22Rv1 (cell line): ENCODE measurements at regions not wholly inside any gene's neighbourhood (a gene's known extent, or its start where the extent isn't known, plus 50 kb on each side); places are given as distances from the start of the nearest gene placed in this dataset.

Source experiments
- H3K27ac ChIP-seq: fragments of 450-650 bp; 2 replicates; pipeline ENCODE4 v1.5.1; 2017
- ZFX ChIP-seq: fragments of 450-650 bp; IDR thresholded peaks from 2 replicates; pipeline ENCODE4 v1.6.1; 2017; ENCODE audit warnings: antibody characterized with exemption, borderline replicate concordance
- TF ChIP-seq, protein P1 (sequence below): fragments of 450-650 bp; IDR thresholded peaks from 2 replicates; pipeline ENCODE4 v1.5.1; 2017; ENCODE audit warnings: mild to moderate bottlenecking

DNA sequence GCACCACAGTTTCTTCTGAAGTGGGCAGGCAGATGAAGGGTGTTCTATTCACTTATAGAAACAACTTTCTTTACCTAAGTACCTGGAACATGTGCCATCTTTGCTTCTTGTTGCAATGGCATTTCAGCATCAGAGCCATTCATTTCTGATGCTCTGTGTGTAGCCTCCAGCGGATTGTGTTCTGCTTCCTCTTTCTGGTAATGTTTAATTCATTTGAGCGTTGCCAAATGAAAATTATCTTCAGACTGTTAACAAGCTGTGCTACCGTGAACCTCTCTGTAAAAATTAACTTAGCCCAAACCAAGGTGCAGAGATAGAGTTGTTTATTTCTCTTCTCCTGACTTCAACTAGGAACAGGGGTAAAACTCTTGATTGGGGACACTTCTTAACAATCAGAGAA lies 302.0 kb downstream of the EDEM1 start:
- no peak for TF ChIP-seq ZFX
- TF ChIP-seq, protein P1, sequence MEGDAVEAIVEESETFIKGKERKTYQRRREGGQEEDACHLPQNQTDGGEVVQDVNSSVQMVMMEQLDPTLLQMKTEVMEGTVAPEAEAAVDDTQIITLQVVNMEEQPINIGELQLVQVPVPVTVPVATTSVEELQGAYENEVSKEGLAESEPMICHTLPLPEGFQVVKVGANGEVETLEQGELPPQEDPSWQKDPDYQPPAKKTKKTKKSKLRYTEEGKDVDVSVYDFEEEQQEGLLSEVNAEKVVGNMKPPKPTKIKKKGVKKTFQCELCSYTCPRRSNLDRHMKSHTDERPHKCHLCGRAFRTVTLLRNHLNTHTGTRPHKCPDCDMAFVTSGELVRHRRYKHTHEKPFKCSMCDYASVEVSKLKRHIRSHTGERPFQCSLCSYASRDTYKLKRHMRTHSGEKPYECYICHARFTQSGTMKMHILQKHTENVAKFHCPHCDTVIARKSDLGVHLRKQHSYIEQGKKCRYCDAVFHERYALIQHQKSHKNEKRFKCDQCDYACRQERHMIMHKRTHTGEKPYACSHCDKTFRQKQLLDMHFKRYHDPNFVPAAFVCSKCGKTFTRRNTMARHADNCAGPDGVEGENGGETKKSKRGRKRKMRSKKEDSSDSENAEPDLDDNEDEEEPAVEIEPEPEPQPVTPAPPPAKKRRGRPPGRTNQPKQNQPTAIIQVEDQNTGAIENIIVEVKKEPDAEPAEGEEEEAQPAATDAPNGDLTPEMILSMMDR: no peak

GRCh38 chr3:5494905-5495519 lies 307.5 kb downstream of the EDEM1 start:
- TF ChIP-seq, protein P1: no peak
- TF ChIP-seq ZFX: no peak
- H3K27ac ChIP-seq: no peak overlapping the region

More for the DNA sequence above, 302.0 kb downstream of the EDEM1 start:
- no peak overlapping the region for H3K27ac ChIP-seq

DNA sequence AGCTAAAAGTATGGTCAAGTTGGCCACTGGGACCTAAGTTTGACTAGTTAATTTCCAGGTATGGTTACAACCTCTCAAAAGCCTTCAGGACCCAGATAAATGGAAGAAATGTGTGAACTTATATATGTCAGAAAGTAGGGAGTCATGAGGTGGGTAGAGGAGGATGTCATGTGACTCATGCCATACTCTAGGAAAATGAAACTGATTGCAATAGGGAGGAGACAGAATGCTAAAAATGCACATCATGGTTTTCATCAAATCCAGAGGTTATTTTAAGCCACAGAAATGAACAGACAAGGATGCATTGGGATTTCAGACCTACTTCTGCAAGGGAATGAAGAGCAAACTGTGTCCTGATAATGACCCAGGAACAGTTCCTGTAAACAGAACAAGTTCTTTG lies 310.0 kb downstream of the EDEM1 start:
- no peak for TF ChIP-seq ZFX
- TF ChIP-seq, protein P1: no peak

DNA sequence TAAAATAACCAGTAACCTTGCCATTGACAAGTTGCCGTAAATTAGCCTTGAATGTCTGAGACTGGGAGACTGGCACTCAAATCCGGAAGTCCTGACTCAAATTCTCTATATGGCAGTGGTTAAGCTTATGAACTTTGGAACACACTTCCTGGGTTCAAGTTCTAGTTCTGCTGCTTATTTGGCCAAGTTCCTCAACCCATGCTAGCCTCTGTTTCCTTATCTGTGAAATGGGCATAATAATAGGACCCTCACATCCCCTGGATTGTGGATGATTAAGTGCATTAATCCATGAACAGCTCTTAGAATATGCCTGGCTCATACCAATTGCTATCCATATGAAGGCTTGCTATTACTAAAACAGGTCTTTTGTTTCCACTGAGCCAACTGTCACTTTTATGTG lies 311.5 kb downstream of the EDEM1 start:
- no peak overlapping the region for H3K27ac ChIP-seq

More for the DNA sequence above, 310.0 kb downstream of the EDEM1 start:
- no peak overlapping the region for H3K27ac ChIP-seq

DNA sequence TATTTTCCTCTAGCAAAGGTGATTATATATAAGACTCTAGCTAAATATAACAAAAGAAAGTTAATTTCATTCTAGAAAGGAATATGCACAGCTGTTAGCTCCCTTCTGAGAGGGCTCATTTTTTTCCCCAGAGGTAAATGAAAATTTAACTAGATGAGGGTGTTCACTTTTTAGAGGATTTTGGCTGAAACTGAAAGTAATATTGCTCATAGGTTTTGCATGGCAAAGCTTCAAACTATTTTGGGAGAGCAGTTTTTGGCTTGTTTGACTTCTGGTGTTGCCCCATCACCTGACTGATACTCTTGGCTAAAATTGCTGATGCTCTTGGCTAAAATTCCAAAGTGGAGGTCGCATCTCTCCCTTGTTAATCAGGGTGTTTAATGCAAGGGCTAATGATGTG lies 311.9 kb downstream of the EDEM1 start:
- TF ChIP-seq ZFX: no peak
- TF ChIP-seq, protein P1: no peak
- H3K27ac ChIP-seq: no peak overlapping the region

More for the DNA sequence above, 311.5 kb downstream of the EDEM1 start:
- TF ChIP-seq, protein P1: no peak
- no peak for TF ChIP-seq ZFX

DNA sequence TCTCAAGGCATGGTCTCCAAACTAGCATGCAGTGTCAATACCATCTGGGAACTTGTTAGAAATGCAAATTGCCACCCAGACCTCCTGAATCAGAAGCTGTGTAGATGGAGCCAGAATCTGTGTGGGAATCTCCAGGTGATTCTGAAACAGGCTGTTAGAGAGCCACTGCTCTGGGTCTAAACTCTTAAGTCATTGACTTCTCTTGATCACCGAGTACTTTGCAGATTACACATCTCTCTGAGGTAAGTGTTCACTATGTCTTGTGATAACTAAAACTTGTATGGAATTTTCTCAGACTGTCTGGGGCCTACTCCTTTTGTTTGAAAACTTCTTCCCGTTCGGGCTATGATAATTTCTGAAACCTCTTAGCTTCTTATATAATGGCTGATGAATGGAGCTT lies 315.6 kb downstream of the EDEM1 start:
- H3K27ac ChIP-seq: no peak overlapping the region
- no peak for TF ChIP-seq ZFX
- TF ChIP-seq, protein P1: no peak

DNA sequence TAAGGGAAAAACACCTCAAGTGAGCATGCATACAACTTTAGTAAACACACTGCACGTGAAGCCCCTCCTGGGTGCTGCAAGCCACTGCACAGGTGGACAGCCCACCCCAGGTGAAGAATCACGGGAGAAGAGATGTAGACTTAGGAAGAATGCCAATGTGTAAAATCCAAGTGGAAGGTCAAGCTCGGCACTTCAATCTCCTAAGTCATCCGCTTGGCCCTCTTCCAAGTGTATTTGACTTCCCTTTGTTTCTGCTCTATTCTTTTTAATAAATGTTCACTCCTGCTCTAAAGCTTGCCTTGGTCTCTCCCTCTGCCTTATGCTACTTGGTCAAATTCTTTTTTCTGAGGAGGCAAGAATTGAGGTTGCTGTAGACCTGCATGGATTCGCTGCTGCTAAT lies 316.6 kb downstream of the EDEM1 start:
- TF ChIP-seq, protein P1: no peak
- no peak for TF ChIP-seq ZFX
- no peak overlapping the region for H3K27ac ChIP-seq
